ENCODE measurements at regions not wholly inside any gene's neighbourhood (a gene's known extent, or its start where the extent isn't known, plus 50 kb on each side); places are given as distances from the start of the nearest gene placed in this dataset.

DNA sequence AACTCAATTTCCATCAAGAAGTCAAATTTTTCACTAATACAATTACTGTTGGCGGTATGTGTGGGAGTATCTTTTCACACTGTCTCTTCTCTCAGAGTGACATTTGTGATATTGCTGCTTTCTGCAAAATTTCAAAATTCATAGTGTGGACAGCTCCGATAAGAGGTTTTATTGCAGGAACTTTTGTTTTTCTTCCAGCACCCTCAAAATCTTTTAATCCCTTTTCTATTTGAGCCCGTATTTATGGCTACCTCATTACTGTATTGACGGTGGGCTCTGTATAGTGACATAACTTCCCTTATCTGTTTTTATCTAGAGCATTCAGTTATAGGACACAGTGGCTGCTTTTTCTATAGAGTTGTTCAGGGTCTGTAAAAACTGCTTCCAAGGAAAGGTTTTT lies 794.4 kb upstream of the TMPRSS15 start:
- TF ChIP-seq, protein P1, sequence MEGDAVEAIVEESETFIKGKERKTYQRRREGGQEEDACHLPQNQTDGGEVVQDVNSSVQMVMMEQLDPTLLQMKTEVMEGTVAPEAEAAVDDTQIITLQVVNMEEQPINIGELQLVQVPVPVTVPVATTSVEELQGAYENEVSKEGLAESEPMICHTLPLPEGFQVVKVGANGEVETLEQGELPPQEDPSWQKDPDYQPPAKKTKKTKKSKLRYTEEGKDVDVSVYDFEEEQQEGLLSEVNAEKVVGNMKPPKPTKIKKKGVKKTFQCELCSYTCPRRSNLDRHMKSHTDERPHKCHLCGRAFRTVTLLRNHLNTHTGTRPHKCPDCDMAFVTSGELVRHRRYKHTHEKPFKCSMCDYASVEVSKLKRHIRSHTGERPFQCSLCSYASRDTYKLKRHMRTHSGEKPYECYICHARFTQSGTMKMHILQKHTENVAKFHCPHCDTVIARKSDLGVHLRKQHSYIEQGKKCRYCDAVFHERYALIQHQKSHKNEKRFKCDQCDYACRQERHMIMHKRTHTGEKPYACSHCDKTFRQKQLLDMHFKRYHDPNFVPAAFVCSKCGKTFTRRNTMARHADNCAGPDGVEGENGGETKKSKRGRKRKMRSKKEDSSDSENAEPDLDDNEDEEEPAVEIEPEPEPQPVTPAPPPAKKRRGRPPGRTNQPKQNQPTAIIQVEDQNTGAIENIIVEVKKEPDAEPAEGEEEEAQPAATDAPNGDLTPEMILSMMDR (conservative IDR thresholded peaks at IDR 0.05 in 1 of 2, IDR thresholded peaks at IDR 0.05 in 1 of 2; ENCODE audit: extremely low read depth in 1 of 2, insufficient read depth in 1 of 2, low read depth in 1 of 2, low read length in 2 of 2), result no peak
- TF ChIP-seq EZH2 (IDR thresholded peaks at IDR 0.05; ENCODE audit: borderline replicate concordance, low read length), result no peak

All from mammary epithelial cell (primary cell).